NT2/D1 (cell line): ENCODE measurements at regions not wholly inside any gene's neighbourhood (a gene's known extent, or its start where the extent isn't known, plus 50 kb on each side); places are given as distances from the start of the nearest gene placed in this dataset.

Source experiments
- SUZ12 ChIP-seq: IDR thresholded peaks from 2 replicates; pipeline ENCODE4 v1.6.1; 2011; ENCODE audit not compliant: insufficient read length, insufficient read depth; ENCODE audit errors: extremely low read depth
- YY1 ChIP-seq: IDR thresholded peaks from 2 replicates; pipeline ENCODE4 v1.6.1; 2011; ENCODE audit not compliant: insufficient read length, insufficient read depth
- ZNF274 ChIP-seq: IDR thresholded peaks from 2 replicates; pipeline ENCODE4 v1.6.1; 2011; ENCODE audit warnings: mild to moderate bottlenecking, low read depth, low read length

GRCh38 chr4:82033862-82034261 is 339.9 kb downstream of the HNRNPD start:
- no peak for TF ChIP-seq SUZ12
- TF ChIP-seq ZNF274: no peak
- no peak for TF ChIP-seq YY1
